SK-N-SH (cell line): ENCODE measurements at regions not wholly inside any gene's neighbourhood (a gene's known extent, or its start where the extent isn't known, plus 50 kb on each side); places are given as distances from the start of the nearest gene placed in this dataset.

Experiments
- CTCF ChIA-PET: fragments of 300-600, 350-600 bp; formaldehyde crosslinking; extraction: SDS; loops from one replicate; lab custom pipeline; 2021; lab: Yijun Ruan, JAX
- POLR2A ChIA-PET: fragments of 350-600 bp; sonication (Branson Sonifier 250); formaldehyde crosslinking; extraction: SDS; loops from one replicate; lab custom pipeline; 2020; ENCODE audit warnings: antibody characterized with exemption, inconsistent platforms; lab: Yijun Ruan, JAX
- DNase-seq: peaks from one replicate; pipeline ENCODE4 v3.0.0; 2012
- H2AFZ ChIP-seq: fragments of 200-600 bp; sonication (generic); 2 replicates; pipeline ENCODE4 v1.8.1; 2016; ENCODE audit warnings: antibody characterized with exemption, mild to moderate bottlenecking, low read depth
- H3F3A ChIP-seq: fragments of 200-600 bp; sonication (generic); replicated peaks from 2 replicates; pipeline ENCODE3; 2016; ENCODE audit warnings: antibody characterized with exemption, mild to moderate bottlenecking; ENCODE audit not compliant: insufficient read depth
- H3K27ac ChIP-seq, 2 experiments: fragments of 200-500 bp in 1 of 2; fragments of 200-600 bp in 1 of 2; sonication (Bioruptor generic) in 1 of 2; sonication (generic), shearing (Covaris generic) in 1 of 2; 2 replicates each; pipeline versions ENCODE4 v1.5.1 to v1.6.1; 2014 to 2016; ENCODE audit warnings: low read depth in 2 of 2, inconsistent platforms in 1 of 2, low read length in 1 of 2, mild to moderate bottlenecking in 1 of 2, mixed read lengths in 1 of 2
- H3K27me3 ChIP-seq: fragments of 200-600 bp; sonication (generic), shearing (Covaris generic); 2 replicates; pipeline ENCODE4 v1.6.1; 2016; ENCODE audit warnings: mixed run types; ENCODE audit not compliant: insufficient read depth
- H3K36me3 ChIP-seq, 2 experiments: fragments of 200-500 bp in 1 of 2; fragments of 200-600 bp in 1 of 2; sonication (Bioruptor generic) in 1 of 2; sonication (generic) in 1 of 2; replicated peaks in 1 of 2; 2 replicates each; pipeline versions ENCODE3 to v1.5.1; 2014 to 2016; ENCODE audit warnings: low read length in 1 of 2, mild to moderate bottlenecking in 1 of 2; ENCODE audit not compliant: insufficient read depth in 2 of 2, control insufficient read depth in 1 of 2
- H3K4me1 ChIP-seq, 2 experiments: fragments of 200-500 bp in 1 of 2; fragments of 200-600 bp in 1 of 2; sonication (Bioruptor generic) in 1 of 2; sonication (generic), shearing (Covaris generic) in 1 of 2; 2 replicates each; pipeline versions ENCODE4 v1.5.1 to v1.6.1; 2014 to 2016; ENCODE audit warnings: low read depth in 1 of 2, low read length in 1 of 2, mixed run types in 1 of 2; ENCODE audit not compliant: insufficient read depth in 2 of 2, control insufficient read depth in 1 of 2
- H3K4me2 ChIP-seq: fragments of 200-600 bp; sonication (generic), shearing (Covaris generic); 2 replicates; pipeline ENCODE4 v1.6.1; 2017; ENCODE audit warnings: mixed run types
- H3K4me3 ChIP-seq, 2 experiments: fragments of 200-500 bp in 1 of 2; fragments of 200-600 bp in 1 of 2; sonication (Bioruptor generic) in 1 of 2; sonication (generic), shearing (Covaris generic) in 1 of 2; 2 replicates each; pipeline versions ENCODE4 v1.5.1 to v1.8.1; 2014 to 2016; ENCODE audit warnings: low read depth in 2 of 2, inconsistent platforms in 1 of 2, low read length in 1 of 2, mild to moderate bottlenecking in 1 of 2, mixed read lengths in 1 of 2, moderate library complexity in 1 of 2
- H3K79me2 ChIP-seq: fragments of 200-600 bp; sonication (generic); 2 replicates; pipeline ENCODE4 v1.8.1; 2017; ENCODE audit warnings: mild to moderate bottlenecking; ENCODE audit not compliant: insufficient read depth
- H3K9ac ChIP-seq: fragments of 200-600 bp; sonication (generic); 2 replicates; pipeline ENCODE4 v1.6.1; 2017; ENCODE audit warnings: mixed run types
- H3K9me2 ChIP-seq: fragments of 200-600 bp; sonication (generic); 2 replicates; pipeline ENCODE4 v1.6.1; 2017; ENCODE audit warnings: mixed run types
- H3K9me3 ChIP-seq: fragments of 200-600 bp; sonication (generic); 2 replicates; pipeline ENCODE4 v1.6.1; 2017; ENCODE audit warnings: mixed run types, mild to moderate bottlenecking, moderate library complexity
- H4K20me1 ChIP-seq: fragments of 200-600 bp; sonication (generic); 2 replicates; pipeline ENCODE4 v1.6.1; 2017; ENCODE audit warnings: mild to moderate bottlenecking, mixed run types; ENCODE audit not compliant: insufficient read depth
- CHD2 ChIP-seq: fragments of 150-350 bp; IDR thresholded peaks from 2 replicates; pipeline ENCODE4 v1.6.1; 2018; ENCODE audit warnings: low read length; ENCODE audit not compliant: partially characterized antibody
- ELF1 ChIP-seq: IDR thresholded peaks from 2 replicates; pipeline ENCODE4 v1.4.0; 2012
- FOXJ3 ChIP-seq: sonication (generic); formaldehyde crosslinking; IDR thresholded peaks from 2 replicates; pipeline ENCODE4 v1.5.1; 2020; ENCODE audit warnings: mild to moderate bottlenecking, missing genetic modification reagents
- GATA2 ChIP-seq: sonication (generic); formaldehyde crosslinking; IDR thresholded peaks from 2 replicates; pipeline ENCODE4 v1.5.0; 2020; ENCODE audit warnings: mild to moderate bottlenecking, missing genetic modification reagents
- JUND ChIP-seq: IDR thresholded peaks from 2 replicates; pipeline ENCODE4 v1.4.0; 2012
- NFIC ChIP-seq: IDR thresholded peaks from 2 replicates; pipeline ENCODE4 v1.4.0; 2012; ENCODE audit warnings: borderline replicate concordance
- RAD21 ChIP-seq: IDR thresholded peaks from 2 replicates; pipeline ENCODE4 v1.6.1; 2012; ENCODE audit warnings: mild to moderate bottlenecking, low read length
- RCOR1 ChIP-seq: fragments of 150-350 bp; IDR thresholded peaks from 2 replicates; pipeline ENCODE4 v1.6.1; 2017; ENCODE audit warnings: antibody characterized with exemption, low read length
- USF1 ChIP-seq: IDR thresholded peaks from 2 replicates; pipeline ENCODE4 v1.4.0; 2012; ENCODE audit warnings: low read depth, borderline replicate concordance
- WGBS: methylation state at CpG from one replicate; pipeline ENCODE4 v1.1.6; 2017; ENCODE audit warnings: low lambda C conversion rate; 5-methylcytosine and 5-hydroxymethylcytosine counted together
- TF ChIP-seq, protein P1 (sequence below): IDR thresholded peaks from 2 replicates; pipeline ENCODE4 v1.4.0; 2012; ENCODE audit warnings: low read depth, borderline replicate concordance
- TF ChIP-seq, protein P2 (sequence below): IDR thresholded peaks from 2 replicates; pipeline ENCODE4 v1.6.1; 2012; ENCODE audit warnings: mild to moderate bottlenecking, low read depth, low read length, moderate library complexity
- TF ChIP-seq, protein P3 (sequence below): IDR thresholded peaks from 2 replicates; pipeline ENCODE4; 2012

DNA sequence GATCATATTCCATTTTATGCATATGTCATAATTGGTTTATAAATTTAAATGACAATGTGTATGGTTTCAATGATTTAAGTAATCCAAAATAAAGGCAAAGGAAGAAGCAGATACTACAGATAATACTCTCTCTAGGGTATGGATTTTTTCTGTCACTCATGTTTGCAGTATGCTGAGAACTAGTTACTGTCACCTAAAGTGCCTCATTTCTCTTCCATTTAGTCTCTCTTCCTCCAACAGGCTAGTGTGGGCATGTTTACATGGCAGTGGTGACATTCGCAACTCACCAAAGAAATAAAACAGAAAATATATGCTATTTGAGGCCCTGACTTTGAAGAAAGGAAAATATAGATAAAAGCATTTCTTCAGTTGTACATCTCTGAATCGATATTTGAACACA lies 1460.4 kb upstream of the ZEB2 start:
- no peaks in the 10 kb centered on the region for H3K4me1 ChIP-seq
- no peak for TF ChIP-seq CHD2
- TF ChIP-seq, protein P1, sequence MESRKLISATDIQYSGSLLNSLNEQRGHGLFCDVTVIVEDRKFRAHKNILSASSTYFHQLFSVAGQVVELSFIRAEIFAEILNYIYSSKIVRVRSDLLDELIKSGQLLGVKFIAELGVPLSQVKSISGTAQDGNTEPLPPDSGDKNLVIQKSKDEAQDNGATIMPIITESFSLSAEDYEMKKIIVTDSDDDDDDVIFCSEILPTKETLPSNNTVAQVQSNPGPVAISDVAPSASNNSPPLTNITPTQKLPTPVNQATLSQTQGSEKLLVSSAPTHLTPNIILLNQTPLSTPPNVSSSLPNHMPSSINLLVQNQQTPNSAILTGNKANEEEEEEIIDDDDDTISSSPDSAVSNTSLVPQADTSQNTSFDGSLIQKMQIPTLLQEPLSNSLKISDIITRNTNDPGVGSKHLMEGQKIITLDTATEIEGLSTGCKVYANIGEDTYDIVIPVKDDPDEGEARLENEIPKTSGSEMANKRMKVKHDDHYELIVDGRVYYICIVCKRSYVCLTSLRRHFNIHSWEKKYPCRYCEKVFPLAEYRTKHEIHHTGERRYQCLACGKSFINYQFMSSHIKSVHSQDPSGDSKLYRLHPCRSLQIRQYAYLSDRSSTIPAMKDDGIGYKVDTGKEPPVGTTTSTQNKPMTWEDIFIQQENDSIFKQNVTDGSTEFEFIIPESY: no peak
- TF ChIP-seq NFIC: no peak
- TF ChIP-seq, protein P2, sequence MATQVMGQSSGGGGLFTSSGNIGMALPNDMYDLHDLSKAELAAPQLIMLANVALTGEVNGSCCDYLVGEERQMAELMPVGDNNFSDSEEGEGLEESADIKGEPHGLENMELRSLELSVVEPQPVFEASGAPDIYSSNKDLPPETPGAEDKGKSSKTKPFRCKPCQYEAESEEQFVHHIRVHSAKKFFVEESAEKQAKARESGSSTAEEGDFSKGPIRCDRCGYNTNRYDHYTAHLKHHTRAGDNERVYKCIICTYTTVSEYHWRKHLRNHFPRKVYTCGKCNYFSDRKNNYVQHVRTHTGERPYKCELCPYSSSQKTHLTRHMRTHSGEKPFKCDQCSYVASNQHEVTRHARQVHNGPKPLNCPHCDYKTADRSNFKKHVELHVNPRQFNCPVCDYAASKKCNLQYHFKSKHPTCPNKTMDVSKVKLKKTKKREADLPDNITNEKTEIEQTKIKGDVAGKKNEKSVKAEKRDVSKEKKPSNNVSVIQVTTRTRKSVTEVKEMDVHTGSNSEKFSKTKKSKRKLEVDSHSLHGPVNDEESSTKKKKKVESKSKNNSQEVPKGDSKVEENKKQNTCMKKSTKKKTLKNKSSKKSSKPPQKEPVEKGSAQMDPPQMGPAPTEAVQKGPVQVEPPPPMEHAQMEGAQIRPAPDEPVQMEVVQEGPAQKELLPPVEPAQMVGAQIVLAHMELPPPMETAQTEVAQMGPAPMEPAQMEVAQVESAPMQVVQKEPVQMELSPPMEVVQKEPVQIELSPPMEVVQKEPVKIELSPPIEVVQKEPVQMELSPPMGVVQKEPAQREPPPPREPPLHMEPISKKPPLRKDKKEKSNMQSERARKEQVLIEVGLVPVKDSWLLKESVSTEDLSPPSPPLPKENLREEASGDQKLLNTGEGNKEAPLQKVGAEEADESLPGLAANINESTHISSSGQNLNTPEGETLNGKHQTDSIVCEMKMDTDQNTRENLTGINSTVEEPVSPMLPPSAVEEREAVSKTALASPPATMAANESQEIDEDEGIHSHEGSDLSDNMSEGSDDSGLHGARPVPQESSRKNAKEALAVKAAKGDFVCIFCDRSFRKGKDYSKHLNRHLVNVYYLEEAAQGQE: no peak
- TF ChIP-seq FOXJ3 (CRISPR knock-in tag): no peak
- TF ChIP-seq GATA2 (CRISPR knock-in tag): no peak
- no peak for TF ChIP-seq ELF1
- TF ChIP-seq JUND: no peak
- TF ChIP-seq, protein P3, sequence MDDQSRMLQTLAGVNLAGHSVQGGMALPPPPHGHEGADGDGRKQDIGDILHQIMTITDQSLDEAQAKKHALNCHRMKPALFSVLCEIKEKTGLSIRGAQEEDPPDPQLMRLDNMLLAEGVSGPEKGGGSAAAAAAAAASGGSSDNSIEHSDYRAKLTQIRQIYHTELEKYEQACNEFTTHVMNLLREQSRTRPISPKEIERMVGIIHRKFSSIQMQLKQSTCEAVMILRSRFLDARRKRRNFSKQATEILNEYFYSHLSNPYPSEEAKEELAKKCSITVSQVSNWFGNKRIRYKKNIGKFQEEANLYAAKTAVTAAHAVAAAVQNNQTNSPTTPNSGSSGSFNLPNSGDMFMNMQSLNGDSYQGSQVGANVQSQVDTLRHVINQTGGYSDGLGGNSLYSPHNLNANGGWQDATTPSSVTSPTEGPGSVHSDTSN: no peak
- TF ChIP-seq USF1: no peak
- no peak for TF ChIP-seq RAD21
- no peak for TF ChIP-seq RCOR1
- POLR2A ChIA-PET: no interaction called here
- no peak overlapping the region for H3K9ac ChIP-seq
- no peak overlapping the region for H3K4me3 ChIP-seq
- no peaks in the 10 kb centered on the region for H4K20me1 ChIP-seq
- DNase-seq: no peak
- no peaks in the 10 kb centered on the region for H3F3A ChIP-seq
- H3K9me2 ChIP-seq: 0 out of 2 replicates have a peak, but pooled peaks cover 6% of the 10 kb centered on the region
- no peak overlapping the region for H3K4me2 ChIP-seq
- H3K36me3 ChIP-seq: no peaks in the 10 kb centered on the region
- CTCF ChIA-PET: no interaction called here
- H3K79me2 ChIP-seq: no peaks in the 10 kb centered on the region
- no peaks in the 10 kb centered on the region for H3K27me3 ChIP-seq
- 59% methylated on average over 2 of the region's 2 CpGs for WGBS
- no peaks in the 10 kb centered on the region; the same call in 1 of the 2 replicates for H3K9me3 ChIP-seq
- no peak overlapping the region for H3K27ac ChIP-seq
- H2AFZ ChIP-seq: no peak overlapping the region
